Prostate gland (tissue), 2 donors: ENCODE measurements at regions not wholly inside any gene's neighbourhood (a gene's known extent, or its start where the extent isn't known, plus 50 kb on each side); places are given as distances from the start of the nearest gene placed in this dataset.

ENCODE experiments used
- DNase-seq: peaks from one replicate; pipeline ENCODE4 v3.0.0-alpha.2; 2019; ENCODE audit warnings: low spot score
- H3K27ac ChIP-seq, 2 donors: fragments of 200-600 bp; sonication (generic); 2 replicates each; pipeline ENCODE4 v1.5.1; 2017 to 2019
- H3K27me3 ChIP-seq: fragments of 200-600 bp; sonication (generic); replicated peaks from 2 replicates; pipeline ENCODE4 v1.5.1; 2019; ENCODE audit not compliant: insufficient read depth
- H3K36me3 ChIP-seq, 2 donors: fragments of 200-600 bp; sonication (generic); 1 replicate in 1 of 2; 2 replicates in 1 of 2; pipeline versions ENCODE4 v1.5.1 to v1.8.1; 2017 to 2019
- H3K4me1 ChIP-seq: fragments of 200-600 bp; sonication (generic); replicated peaks from 2 replicates; pipeline ENCODE4 v1.5.1; 2019
- H3K4me3 ChIP-seq, 2 donors: fragments of 200-600 bp; sonication (generic); 2 replicates each; pipeline ENCODE4 v1.5.1; 2017 to 2019
- H3K9me3 ChIP-seq: fragments of 200-600 bp; sonication (generic); 2 replicates; pipeline ENCODE4 v1.5.1; 2017
- CTCF ChIP-seq, 4 experiments: fragments of 200-600 bp in 2 of 4; fragments of 450-650 bp in 2 of 4; sonication (generic) in 2 of 4; IDR thresholded peaks; 1 replicate in 3 of 4; 2 replicates in 1 of 4; pipeline ENCODE4 v1.5.1; 2016 to 2019; ENCODE audit warnings: antibody characterized with exemption in 4 of 4, mild to moderate bottlenecking in 2 of 4, moderate library complexity in 2 of 4
- POLR2A ChIP-seq: fragments of 450-650 bp; IDR thresholded peaks from one replicate; pipeline ENCODE4 v1.6.1; 2016; ENCODE audit warnings: antibody characterized with exemption, mild to moderate bottlenecking
- POLR2AphosphoS5 ChIP-seq: sonication (generic); formaldehyde crosslinking; IDR thresholded peaks from one replicate; pipeline ENCODE4 v1.6.1; 2017; ENCODE audit warnings: antibody characterized with exemption
- WGBS: methylation state at CpG from one replicate; pipeline ENCODE4 v1.1.5; 2018; 5-methylcytosine and 5-hydroxymethylcytosine counted together
- intact Hi-C: fragments of 100-400 bp; cut with DNase I; formaldehyde crosslinking; loops from one replicate; pipeline ENCODE4 v1.14.2; 2022

- DNase-seq, result no peak
- no peaks in the 10 kb centered on the region for H3K27me3 ChIP-seq
- H3K27ac ChIP-seq, result no peak overlapping the region
- no peak overlapping the region for H3K4me3 ChIP-seq
- 76% methylated on average over 2 of the region's 2 CpGs for WGBS
- no peak for TF ChIP-seq POLR2A
- no peak for TF ChIP-seq POLR2AphosphoS5
- no peak for TF ChIP-seq CTCF (IDR thresholded peaks at IDR 0.05)
- no peaks in the 10 kb centered on the region for H3K36me3 ChIP-seq
- no peaks in the 10 kb centered on the region for H3K9me3 ChIP-seq
- intact Hi-C loops, result no loop called here
- H3K4me1 ChIP-seq, result no peaks in the 10 kb centered on the region
Measured at GRCh38 chr18:39692367-39693015, 2126.9 kb upstream of the CELF4 start.

GRCh38 chr18:39685303-39685902 lies 2119.8 kb upstream of the CELF4 start:
- H3K27ac ChIP-seq, result no peak overlapping the region
- intact Hi-C loops, result no loop called here
- H3K4me3 ChIP-seq, result no peak overlapping the region
- H3K27me3 ChIP-seq, result no peaks in the 10 kb centered on the region
- no peaks in the 10 kb centered on the region for H3K36me3 ChIP-seq
- no peaks in the 10 kb centered on the region for H3K9me3 ChIP-seq
- no peaks in the 10 kb centered on the region for H3K4me1 ChIP-seq
- DNase-seq, result no peak
- TF ChIP-seq POLR2AphosphoS5 (no peak), POLR2A (no peak), CTCF (IDR thresholded peaks at IDR 0.05) (no peak)
- WGBS, result 66% methylated on average over 4 of the region's 4 CpGs

- WGBS, result 53% methylated on average over 4 of the region's 4 CpGs
- H3K27me3 ChIP-seq, result no peaks in the 10 kb centered on the region
- no peak for DNase-seq
- no peaks in the 10 kb centered on the region for H3K4me1 ChIP-seq
- intact Hi-C loops, result no loop called here
- no peak overlapping the region for H3K27ac ChIP-seq
- H3K4me3 ChIP-seq, result no peak overlapping the region
- H3K36me3 ChIP-seq, result no peaks in the 10 kb centered on the region
- no peaks in the 10 kb centered on the region for H3K9me3 ChIP-seq
- TF ChIP-seq POLR2A (no peak), CTCF (IDR thresholded peaks at IDR 0.05) (no peak), POLR2AphosphoS5 (no peak)
Measured at GRCh38 chr18:39681061-39681460, 2115.5 kb upstream of the CELF4 start.

- TF ChIP-seq CTCF (IDR thresholded peaks at IDR 0.05) (no peak), POLR2A (no peak), POLR2AphosphoS5 (no peak)
- no peaks in the 10 kb centered on the region for H3K9me3 ChIP-seq
- intact Hi-C loops, result no loop called here
- WGBS, result 80% methylated on average over 5 of the region's 5 CpGs
- no peaks in the 10 kb centered on the region for H3K36me3 ChIP-seq
- H3K4me1 ChIP-seq, result no peaks in the 10 kb centered on the region
- no peak overlapping the region for H3K4me3 ChIP-seq
- no peaks in the 10 kb centered on the region for H3K27me3 ChIP-seq
- DNase-seq, result no peak
- H3K27ac ChIP-seq, result no peak overlapping the region
Measured at GRCh38 chr18:39675906-39676305, 2110.3 kb upstream of the CELF4 start.

- WGBS, result 41% methylated on average over 3 of the region's 3 CpGs
- TF ChIP-seq CTCF (IDR thresholded peaks at IDR 0.05), result no peak
- H3K27me3 ChIP-seq, result no peaks in the 10 kb centered on the region
- H3K4me1 ChIP-seq, result no peaks in the 10 kb centered on the region
- no peak overlapping the region for H3K27ac ChIP-seq
- no peaks in the 10 kb centered on the region for H3K9me3 ChIP-seq
- intact Hi-C loops, result no loop called here
- no peak overlapping the region for H3K4me3 ChIP-seq
- DNase-seq, result no peak
- no peaks in the 10 kb centered on the region for H3K36me3 ChIP-seq
Measured at GRCh38 chr18:39675368-39675767, 2109.8 kb upstream of the CELF4 start.
